GM12865 (cell line): ENCODE measurements at regions not wholly inside any gene's neighbourhood (a gene's known extent, or its start where the extent isn't known, plus 50 kb on each side); places are given as distances from the start of the nearest gene placed in this dataset.
"Not testable (repeated sequence)": the region's sequence is repeated elsewhere in the genome, so short reads cannot be mapped to it uniquely, and the experiment has no call there.

Experiments
- DNase-seq: peaks from one replicate; pipeline ENCODE4 v3.0.0; 2010; ENCODE audit warnings: low read depth
- H3K4me3 ChIP-seq: 2 replicates; pipeline ENCODE4 v1.5.1; 2011; ENCODE audit warnings: mild to moderate bottlenecking, low read depth, low read length, control low read depth
- TF ChIP-seq, protein P1 (sequence below): IDR thresholded peaks from 2 replicates; pipeline ENCODE4 v1.5.1; 2011; ENCODE audit warnings: low read length, control low read depth, low read depth, inconsistent platforms; ENCODE audit not compliant: insufficient read depth; ENCODE audit errors: missing control alignments

DNA sequence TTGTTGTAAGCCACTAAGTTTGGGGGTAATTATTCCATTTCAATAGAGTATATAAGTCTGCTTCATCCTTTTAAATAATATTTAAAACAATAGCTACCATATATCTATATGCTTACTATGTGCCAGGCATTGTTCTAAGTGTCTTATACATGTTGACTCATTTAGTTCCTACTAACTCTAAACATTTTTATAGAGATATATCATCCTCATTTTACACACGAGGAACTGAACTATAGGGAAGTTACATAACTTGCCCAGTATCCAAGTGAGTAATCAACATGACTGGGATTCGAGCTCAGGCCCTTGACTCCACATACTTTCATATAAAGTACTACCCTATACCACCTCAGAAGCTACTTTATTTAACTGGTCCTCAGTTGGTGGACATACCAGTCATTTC is 175.3 kb upstream of the RAI2 start:
- no peak overlapping the region for H3K4me3 ChIP-seq
- DNase-seq, result no peak
- TF ChIP-seq, protein P1, sequence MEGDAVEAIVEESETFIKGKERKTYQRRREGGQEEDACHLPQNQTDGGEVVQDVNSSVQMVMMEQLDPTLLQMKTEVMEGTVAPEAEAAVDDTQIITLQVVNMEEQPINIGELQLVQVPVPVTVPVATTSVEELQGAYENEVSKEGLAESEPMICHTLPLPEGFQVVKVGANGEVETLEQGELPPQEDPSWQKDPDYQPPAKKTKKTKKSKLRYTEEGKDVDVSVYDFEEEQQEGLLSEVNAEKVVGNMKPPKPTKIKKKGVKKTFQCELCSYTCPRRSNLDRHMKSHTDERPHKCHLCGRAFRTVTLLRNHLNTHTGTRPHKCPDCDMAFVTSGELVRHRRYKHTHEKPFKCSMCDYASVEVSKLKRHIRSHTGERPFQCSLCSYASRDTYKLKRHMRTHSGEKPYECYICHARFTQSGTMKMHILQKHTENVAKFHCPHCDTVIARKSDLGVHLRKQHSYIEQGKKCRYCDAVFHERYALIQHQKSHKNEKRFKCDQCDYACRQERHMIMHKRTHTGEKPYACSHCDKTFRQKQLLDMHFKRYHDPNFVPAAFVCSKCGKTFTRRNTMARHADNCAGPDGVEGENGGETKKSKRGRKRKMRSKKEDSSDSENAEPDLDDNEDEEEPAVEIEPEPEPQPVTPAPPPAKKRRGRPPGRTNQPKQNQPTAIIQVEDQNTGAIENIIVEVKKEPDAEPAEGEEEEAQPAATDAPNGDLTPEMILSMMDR, result no peak

DNA sequence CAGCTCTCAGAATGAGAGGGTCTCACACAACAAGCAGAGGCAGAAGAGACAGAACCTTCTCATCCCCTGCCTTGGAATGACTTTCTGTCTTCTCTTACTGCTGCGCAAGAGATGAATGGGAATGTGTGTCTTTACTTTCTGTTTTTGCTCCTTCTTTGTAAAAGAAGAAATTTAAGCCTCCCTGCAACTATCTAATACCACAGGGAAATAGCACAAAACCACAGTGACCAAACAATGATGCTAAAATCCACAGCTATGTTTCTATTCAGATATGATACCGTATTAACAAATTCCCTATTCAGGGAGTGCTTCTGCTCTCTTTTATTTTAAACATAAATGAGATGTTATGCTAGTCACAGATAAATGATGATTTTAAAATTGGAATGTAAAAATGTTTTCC is 173.8 kb upstream of the RAI2 start:
- no peak overlapping the region for H3K4me3 ChIP-seq
- DNase-seq, result no peak
- TF ChIP-seq, protein P1, result no peak

DNA sequence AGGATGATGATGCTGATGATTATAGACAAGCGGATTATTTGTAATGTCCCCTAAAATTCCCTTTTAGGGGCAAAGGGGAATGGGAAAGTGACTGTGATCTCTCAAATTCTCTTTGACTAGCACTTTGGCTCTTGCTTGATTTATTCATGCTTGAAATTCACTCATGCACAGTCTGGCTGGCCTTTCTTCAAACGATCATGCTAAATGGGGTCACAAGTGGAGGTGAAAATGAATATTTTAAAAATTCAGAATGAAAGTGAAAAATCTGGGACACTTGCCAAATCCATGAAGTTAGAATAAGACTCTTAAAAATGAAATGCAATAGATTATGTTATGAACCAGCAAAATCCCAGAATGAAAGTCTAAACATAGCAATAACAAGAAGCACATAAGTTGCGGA is 173.4 kb upstream of the RAI2 start:
- no peak for DNase-seq
- TF ChIP-seq, protein P1, result no peak
- no peak overlapping the region for H3K4me3 ChIP-seq

DNA sequence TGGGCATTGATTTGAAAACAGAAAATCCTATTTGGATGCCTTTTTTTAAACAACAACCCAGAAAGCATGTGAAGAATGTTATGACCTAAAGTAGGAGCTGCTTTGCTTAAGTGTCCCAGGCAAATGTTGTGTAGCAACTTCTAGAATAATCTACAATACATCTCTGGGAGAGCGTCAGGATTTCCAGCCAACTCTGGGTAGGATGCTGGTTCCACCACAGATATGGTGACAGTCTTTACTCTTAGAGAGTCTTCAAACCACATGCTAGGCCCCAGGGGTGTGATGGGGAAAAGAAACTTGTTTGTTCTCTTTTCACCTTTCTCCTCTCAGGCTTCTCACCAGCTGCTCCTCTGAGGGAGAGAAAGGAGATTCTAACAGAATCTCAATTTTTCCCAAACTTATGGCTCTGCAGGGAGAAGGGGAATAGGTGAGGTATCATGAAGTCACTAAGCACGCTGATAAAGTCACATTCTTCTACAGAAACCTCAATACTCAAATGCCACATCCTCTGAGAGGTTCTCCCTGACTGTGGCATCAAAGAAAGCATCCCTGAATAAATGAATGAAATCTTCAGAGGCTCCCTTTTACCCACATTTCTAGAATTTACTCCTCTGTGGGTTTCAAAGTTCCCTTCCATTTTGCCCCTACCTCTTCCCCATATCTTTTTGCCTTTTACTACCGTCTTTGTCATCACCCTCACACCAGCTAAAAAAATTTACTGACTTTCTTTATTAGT is 171.6 kb upstream of the RAI2 start:
- DNase-seq, result no peak
- H3K4me3 ChIP-seq, result no peak overlapping the region
- TF ChIP-seq, protein P1, result no peak

DNA sequence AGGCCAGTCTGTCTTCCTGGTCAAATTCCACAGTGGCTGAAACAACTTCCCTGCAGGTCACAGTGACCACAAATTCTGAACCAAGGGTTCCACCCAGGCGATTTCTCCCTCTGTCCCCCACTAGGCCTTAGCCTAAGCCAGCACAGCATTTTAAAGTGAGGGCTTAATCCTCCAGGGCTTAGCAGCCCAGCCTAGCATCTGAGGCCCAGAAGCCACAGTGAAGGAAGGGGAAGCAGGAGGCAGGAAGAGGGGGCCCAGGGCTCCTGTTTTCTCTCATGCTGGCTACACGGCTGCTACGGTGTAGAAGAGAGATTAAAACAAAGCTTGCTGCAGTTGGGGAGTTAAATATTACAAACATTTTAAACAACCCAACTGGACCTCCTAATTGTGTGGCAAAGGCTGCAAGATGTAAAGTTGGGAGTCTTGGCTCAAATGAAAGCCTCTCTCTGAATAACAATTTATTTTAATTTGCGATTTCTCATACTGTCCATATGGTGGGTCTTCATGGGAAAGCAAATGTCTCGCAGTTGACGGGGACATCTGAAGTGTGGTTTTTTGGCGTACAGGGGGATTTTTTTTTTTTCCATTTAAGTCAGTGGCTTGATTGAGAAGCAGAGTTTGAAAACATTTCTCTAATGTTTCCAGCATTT is 170.8 kb upstream of the RAI2 start:
- H3K4me3 ChIP-seq, result no peak overlapping the region
- TF ChIP-seq, protein P1, result no peak
- no peak for DNase-seq

DNA sequence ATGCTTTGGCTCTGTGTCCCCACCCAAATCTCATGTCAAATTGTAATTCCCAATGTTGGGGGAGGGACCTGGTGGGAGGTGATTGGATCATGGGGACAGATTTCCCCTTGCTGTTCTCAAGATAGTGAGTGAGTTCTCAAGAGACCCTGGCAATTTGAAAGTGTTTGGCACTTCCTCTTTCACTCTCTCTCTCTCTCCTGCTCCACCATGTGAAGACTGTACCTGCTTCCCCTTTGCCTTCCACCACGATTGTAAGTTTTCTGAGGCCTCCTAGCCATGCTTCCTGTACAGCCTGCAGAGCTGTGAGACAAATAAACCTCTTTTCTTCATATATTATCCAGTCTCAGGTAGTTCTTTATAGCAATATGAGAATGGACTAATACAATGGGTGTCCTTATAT is 169.6 kb upstream of the RAI2 start:
- DNase-seq, H3K4me3 ChIP-seq: not testable (repeated sequence)

DNA sequence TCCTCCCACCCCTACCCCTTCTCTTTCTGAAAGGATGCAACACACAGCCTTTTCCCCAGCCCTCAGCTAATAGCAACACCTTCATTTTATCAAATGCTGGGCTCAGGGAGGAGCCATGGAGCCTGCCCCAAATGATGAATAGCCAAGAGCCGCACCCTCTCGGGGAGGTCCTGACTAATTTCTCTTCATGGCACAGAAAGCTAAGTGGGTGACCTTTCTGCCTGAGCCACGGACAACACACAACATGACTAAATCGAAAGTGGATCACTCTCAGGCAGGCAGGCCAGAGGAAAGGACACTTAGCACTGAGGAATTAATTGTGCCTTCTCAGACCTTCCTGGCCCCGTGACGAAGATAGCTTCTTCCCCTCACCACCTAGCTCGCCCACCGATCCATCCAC is 165.1 kb upstream of the RAI2 start:
- no peak overlapping the region for H3K4me3 ChIP-seq
- TF ChIP-seq, protein P1, result no peak
- DNase-seq, result peak; percentile 0
